Amniotic stem cell (primary cell): ENCODE measurements at regions not wholly inside any gene's neighbourhood (a gene's known extent, or its start where the extent isn't known, plus 50 kb on each side); places are given as distances from the start of the nearest gene placed in this dataset.
"Not testable (repeated sequence)": the region's sequence is repeated elsewhere in the genome, so short reads cannot be mapped to it uniquely, and the experiment has no call there.

Experiments used
- DNase-seq: peaks from one replicate; lab custom pipeline; 2025; lab: John Stamatoyannopoulos, UW

- no peak for DNase-seq
Measured at GRCh38 chr6:151671195-151671594, 136.3 kb upstream of the ESR1 start.

- no peak for DNase-seq
Measured at GRCh38 chr6:151674578-151674977, 132.9 kb upstream of the ESR1 start.

GRCh38 chr6:151675746-151676459 is 131.6 kb upstream of the ESR1 start:
- peak; percentile 2 for DNase-seq

GRCh38 chr6:151676460-151676945 is 131.0 kb upstream of the ESR1 start:
- no peak for DNase-seq

GRCh38 chr6:151677404-151677803 is 130.1 kb upstream of the ESR1 start:
- DNase-seq = no peak

GRCh38 chr6:151679081-151679480 is 128.4 kb upstream of the ESR1 start:
- peak; percentile 3 for DNase-seq

- DNase-seq = no peak
Measured at GRCh38 chr6:151679941-151680340, 127.5 kb upstream of the ESR1 start.

GRCh38 chr6:151680846-151681432 is 126.5 kb upstream of the ESR1 start:
- no peak for DNase-seq

- DNase-seq = no peak
Measured at GRCh38 chr6:151681433-151682059, 125.9 kb upstream of the ESR1 start.

GRCh38 chr6:151682251-151682650 is 125.2 kb upstream of the ESR1 start:
- DNase-seq = no peak

- no peak for DNase-seq
Measured at GRCh38 chr6:151682922-151683321, 124.6 kb upstream of the ESR1 start.

GRCh38 chr6:151683381-151683780 is 124.1 kb upstream of the ESR1 start:
- DNase-seq = no peak

- no peak for DNase-seq
Measured at GRCh38 chr6:151689499-151690201, 117.8 kb upstream of the ESR1 start.

GRCh38 chr6:151690303-151690702 is 117.2 kb upstream of the ESR1 start:
- DNase-seq = no peak

- DNase-seq = no peak
Measured at GRCh38 chr6:151690768-151691562, 116.5 kb upstream of the ESR1 start.

- no peak for DNase-seq
Measured at GRCh38 chr6:151692216-151692615, 115.3 kb upstream of the ESR1 start.

GRCh38 chr6:151693366-151693765 is 114.1 kb upstream of the ESR1 start:
- DNase-seq = no peak

- no peak for DNase-seq
Measured at GRCh38 chr6:151695156-151695555, 112.3 kb upstream of the ESR1 start.

- DNase-seq = not testable (repeated sequence)
Measured at GRCh38 chr6:151696302-151696701, 111.2 kb upstream of the ESR1 start.

GRCh38 chr6:151698931-151699700 is 108.4 kb upstream of the ESR1 start:
- no peak for DNase-seq

GRCh38 chr6:151699719-151700118 is 107.8 kb upstream of the ESR1 start:
- no peak for DNase-seq
